ENCODE measurements at regions not wholly inside any gene's neighbourhood (a gene's known extent, or its start where the extent isn't known, plus 50 kb on each side); places are given as distances from the start of the nearest gene placed in this dataset.

GRCh38 chr10:52858722-52859121, 86.1 kb upstream of the MBL2 start:
- ChIA-PET POLR2A (no interaction called here), CTCF (no interaction called here)
- TF ChIP-seq CTCF (IDR thresholded peaks at IDR 0.05) (no peak), EZH2 (IDR thresholded peaks at IDR 0.05; ENCODE audit: borderline replicate concordance, insufficient read depth, low read depth, low read length, poor library complexity, severe bottlenecking) (no peak)
- DNase-seq: no peak
- no peaks in the 10 kb centered on the region for H3K9me3 Mint-ChIP-seq (ENCODE audit: insufficient read depth)
- H3K4me1 Mint-ChIP-seq: no peaks in the 10 kb centered on the region
- H3K27me3 Mint-ChIP-seq: no peaks in the 10 kb centered on the region
- ATAC-seq (ENCODE audit: low read depth): no peak
- Histone ChIP-seq H4K20me1 (ENCODE audit: control insufficient read depth, insufficient read depth, low read length, poor library complexity, severe bottlenecking) (no peaks in the 10 kb centered on the region), H3K4me2 (replicated peaks; ENCODE audit: low read depth, low read length, poor library complexity, severe bottlenecking) (no peak overlapping the region), H3K4me3 (ENCODE audit: control extremely low read depth in 1 of 5, extremely low read depth in 1 of 5, insufficient read depth in 1 of 5, low read depth in 2 of 5, low read length in 4 of 5) (no peak overlapping the region), H3K4me1 (ENCODE audit: control insufficient read depth in 2 of 2, insufficient read depth in 2 of 2, low read length in 2 of 2) (no peaks in the 10 kb centered on the region), H3K27ac (ENCODE audit: low read length in 2 of 2) (no peak overlapping the region), H3K9ac (ENCODE audit: low read length) (no peak overlapping the region), H3K36me3 (replicated peaks in 1 of 2; ENCODE audit: control extremely low read depth in 1 of 2, control insufficient read depth in 1 of 2, extremely low read depth in 1 of 2, insufficient read depth in 2 of 2, low read length in 1 of 2) (no peaks in the 10 kb centered on the region), H3K79me2 (ENCODE audit: control insufficient read depth, insufficient read depth, low read length) (no peaks in the 10 kb centered on the region), H3K9me3 (ENCODE audit: control extremely low read depth in 1 of 3, control insufficient read depth in 2 of 3, insufficient read depth in 1 of 3, low read length in 2 of 3) (no peaks in the 10 kb centered on the region), H3K27me3 (replicated peaks in 1 of 4; ENCODE audit: control extremely low read depth in 1 of 4, control insufficient read depth in 3 of 4, insufficient read depth in 4 of 4, low read length in 3 of 4) (no peaks in the 10 kb centered on the region), H2AFZ (ENCODE audit: insufficient read depth, low read depth, low read length, poor library complexity, severe bottlenecking) (no peak overlapping the region)
- intact Hi-C loops (cut with micrococcal nuclease): no loop called here
- WGBS (ENCODE audit: insufficient coverage): no CpG with 5 or more reads among the region's 2 CpGs
- H3K4me3 Mint-ChIP-seq: no peak overlapping the region
- no peak overlapping the region for H3K27ac Mint-ChIP-seq

- no peak overlapping the region for H3K4me3 ChIP-seq (ENCODE audit: control extremely low read depth in 1 of 5, extremely low read depth in 1 of 5, insufficient read depth in 1 of 5, low read depth in 2 of 5, low read length in 4 of 5)
- DNase-seq (no peak), ATAC-seq (ENCODE audit: low read depth) (no peak)
- no peak for TF ChIP-seq EZH2 (IDR thresholded peaks at IDR 0.05; ENCODE audit: borderline replicate concordance, insufficient read depth, low read depth, low read length, poor library complexity, severe bottlenecking)
- TF ChIP-seq CTCF (IDR thresholded peaks at IDR 0.05): no peak
- no peak overlapping the region for H3K9ac ChIP-seq (ENCODE audit: low read length)
- CTCF ChIA-PET: no interaction called here
- H3K9me3 ChIP-seq (ENCODE audit: control extremely low read depth in 1 of 3, control insufficient read depth in 2 of 3, insufficient read depth in 1 of 3, low read length in 2 of 3): peaks cover 0 to 3% (median 0%) of the 10 kb centered on the region in 3 donors
- Mint-ChIP-seq H3K27ac (no peak overlapping the region), H3K4me3 (no peak overlapping the region), H3K9me3 (ENCODE audit: insufficient read depth) (no peaks in the 10 kb centered on the region), H3K4me1 (no peaks in the 10 kb centered on the region), H3K27me3 (no peaks in the 10 kb centered on the region)
- H3K27me3 ChIP-seq (replicated peaks in 1 of 4; ENCODE audit: control extremely low read depth in 1 of 4, control insufficient read depth in 3 of 4, insufficient read depth in 4 of 4, low read length in 3 of 4): no peaks in the 10 kb centered on the region
- no peaks in the 10 kb centered on the region for H4K20me1 ChIP-seq (ENCODE audit: control insufficient read depth, insufficient read depth, low read length, poor library complexity, severe bottlenecking)
- no peak overlapping the region for H2AFZ ChIP-seq (ENCODE audit: insufficient read depth, low read depth, low read length, poor library complexity, severe bottlenecking)
- H3K79me2 ChIP-seq (ENCODE audit: control insufficient read depth, insufficient read depth, low read length): no peaks in the 10 kb centered on the region
- no peaks in the 10 kb centered on the region for H3K4me1 ChIP-seq (ENCODE audit: control insufficient read depth in 2 of 2, insufficient read depth in 2 of 2, low read length in 2 of 2)
- POLR2A ChIA-PET: no interaction called here
- H3K36me3 ChIP-seq (replicated peaks in 1 of 2; ENCODE audit: control extremely low read depth in 1 of 2, control insufficient read depth in 1 of 2, extremely low read depth in 1 of 2, insufficient read depth in 2 of 2, low read length in 1 of 2): no peaks in the 10 kb centered on the region
- H3K27ac ChIP-seq (ENCODE audit: low read length in 2 of 2): no peak overlapping the region
- WGBS (ENCODE audit: insufficient coverage): no CpG with 5 or more reads among the region's 1 CpG
- no peak overlapping the region for H3K4me2 ChIP-seq (replicated peaks; ENCODE audit: low read depth, low read length, poor library complexity, severe bottlenecking)
- intact Hi-C loops (cut with micrococcal nuclease): no loop called here
These were observed 83.2 kb upstream of the MBL2 start for GRCh38 chr10:52855546-52856325.

Measured in B cell (primary cell).